HepG2 (cell line): ENCODE measurements at regions not wholly inside any gene's neighbourhood (a gene's known extent, or its start where the extent isn't known, plus 50 kb on each side); places are given as distances from the start of the nearest gene placed in this dataset.

ENCODE experiments used
- ATAC-seq: fragments of 200-7000 bp; cut with Tn5 transposase; 3 replicates; pipeline ENCODE4 v1.9.1; 2020; ENCODE audit warnings: mild to moderate bottlenecking, moderate library complexity
- BruUV-seq: library from RNA; stranded (reverse); fragments of 400-500 nt; replicated peaks from 2 replicates; lab custom pipeline; 2021; lab: Mats Ljungman, UMichigan
- CTCF ChIA-PET: fragments of 300-600 bp; formaldehyde crosslinking; extraction: SDS; loops from one replicate; lab custom pipeline; 2021; ENCODE audit warnings: low total read pairs, inconsistent platforms, low intra/inter-chr PET ratio; lab: Yijun Ruan, JAX
- POLR2A ChIA-PET: fragments of 350-600 bp; sonication (Branson Sonifier 250); formaldehyde crosslinking; loops from one replicate; lab custom pipeline; 2020; ENCODE audit warnings: antibody characterized with exemption, inconsistent platforms; lab: Yijun Ruan, JAX
- DNase-seq: peaks from one replicate; pipeline ENCODE4 v3.0.0-alpha.2; 2015; ENCODE audit warnings: low spot score
- FAIRE-seq: peaks from 3 replicates; lab custom pipeline; 2011; peaks lifted over from hg19 to GRCh38; lab: Jason Lieb, UNC
- H2AFZ ChIP-seq: one replicate; pipeline ENCODE4 v1.6.1; 2011; ENCODE audit warnings: low read length, inconsistent platforms
- H3K27ac ChIP-seq: fragments of 300-600 bp; 3 replicates; pipeline ENCODE4 v1.8.0; 2011; ENCODE audit warnings: mixed run types, mild to moderate bottlenecking, mixed read lengths, low read length, inconsistent platforms; ENCODE audit not compliant: insufficient read depth; ENCODE audit errors: extremely low read length
- H3K27me3 ChIP-seq, 2 experiments: fragments of 200-600 bp in 1 of 2; 2 replicates in 1 of 2; 3 replicates in 1 of 2; pipeline versions ENCODE4 v1.6.0 to v1.8.0; 2011; ENCODE audit warnings: low read length in 2 of 2, mild to moderate bottlenecking in 2 of 2, moderate library complexity in 2 of 2, inconsistent platforms in 1 of 2; ENCODE audit not compliant: insufficient read depth in 2 of 2, control insufficient read depth in 1 of 2
- H3K36me3 ChIP-seq, 2 experiments: fragments of 200-600 bp in 1 of 2; replicated peaks in 1 of 2; 2 replicates in 1 of 2; 3 replicates in 1 of 2; pipeline versions ENCODE4 v1.5.1 to v1.8.0; 2011; ENCODE audit warnings: low read length in 2 of 2, inconsistent platforms in 1 of 2; ENCODE audit not compliant: insufficient read depth in 2 of 2, control insufficient read depth in 1 of 2
- H3K4me1 ChIP-seq: 2 replicates; pipeline ENCODE4 v1.5.1; 2012; ENCODE audit warnings: low read length, inconsistent platforms; ENCODE audit not compliant: insufficient read depth
- H3K4me2 ChIP-seq: 2 replicates; pipeline ENCODE4 v1.6.0; 2011; ENCODE audit warnings: low read depth, low read length, inconsistent platforms
- H3K4me3 ChIP-seq, 3 experiments: fragments of 200-600 bp in 1 of 3; sonication (generic), shearing (Covaris generic) in 1 of 3; replicated peaks in 1 of 3; 2 replicates each; pipeline ENCODE4 v1.5.1; 2011 to 2016; ENCODE audit warnings: low read length in 3 of 3, inconsistent platforms in 2 of 3, low read depth in 2 of 3, mild to moderate bottlenecking in 2 of 3, control low read depth in 1 of 3, mixed read lengths in 1 of 3; ENCODE audit not compliant: insufficient read depth in 1 of 3
- H3K79me2 ChIP-seq: one replicate; pipeline ENCODE4 v1.6.1; 2011; ENCODE audit warnings: low read length, inconsistent platforms; ENCODE audit not compliant: insufficient read depth
- H3K9ac ChIP-seq: 2 replicates; pipeline ENCODE4 v1.6.0; 2011; ENCODE audit warnings: mild to moderate bottlenecking, low read depth, low read length, inconsistent platforms; ENCODE audit not compliant: insufficient read depth
- H3K9me3 ChIP-seq: 2 replicates; pipeline ENCODE4 v1.5.1; 2012; ENCODE audit warnings: mild to moderate bottlenecking, low read length
- H4K20me1 ChIP-seq: 2 replicates; pipeline ENCODE4 v1.6.0; 2011; ENCODE audit warnings: inconsistent platforms, mild to moderate bottlenecking, low read length, moderate library complexity; ENCODE audit not compliant: insufficient read depth
- ETV6 ChIP-seq: sonication (generic); formaldehyde crosslinking; conservative IDR thresholded peaks from 2 replicates; pipeline ENCODE4 v1.4.0; 2020; ENCODE audit warnings: missing genetic modification reagents
- GPBP1L1 ChIP-seq: sonication (generic); formaldehyde crosslinking; IDR thresholded peaks from 2 replicates; pipeline ENCODE4 v1.5.0; 2020; ENCODE audit warnings: mild to moderate bottlenecking, missing genetic modification reagents
- HNF1B ChIP-seq: sonication (generic); formaldehyde crosslinking; IDR thresholded peaks from 2 replicates; pipeline ENCODE4 v1.5.1; 2020; ENCODE audit warnings: mild to moderate bottlenecking, moderate library complexity, missing genetic modification reagents
- KDM4B ChIP-seq: sonication (generic); formaldehyde crosslinking; IDR thresholded peaks from 2 replicates; pipeline ENCODE4 v1.4.0; 2020; ENCODE audit warnings: missing genetic modification reagents
- MAFG ChIP-seq: sonication (generic); formaldehyde crosslinking; IDR thresholded peaks from 2 replicates; pipeline ENCODE4 v1.5.1; 2020; ENCODE audit warnings: mild to moderate bottlenecking, missing genetic modification reagents
- NFE2L1 ChIP-seq: sonication (generic); formaldehyde crosslinking; IDR thresholded peaks from 2 replicates; pipeline ENCODE4 v1.4.0; 2020; ENCODE audit warnings: missing genetic modification reagents, mild to moderate bottlenecking, borderline replicate concordance
- REL ChIP-seq: sonication (generic); formaldehyde crosslinking; conservative IDR thresholded peaks from 2 replicates; pipeline ENCODE4 v1.8.0; 2022; ENCODE audit warnings: mild to moderate bottlenecking, missing genetic modification reagents, moderate library complexity
- SALL2 ChIP-seq: sonication (generic); formaldehyde crosslinking; IDR thresholded peaks from 2 replicates; pipeline ENCODE4 v1.8.1; 2023; ENCODE audit warnings: mild to moderate bottlenecking, missing genetic modification reagents, inconsistent platforms
- SKI ChIP-seq: fragments of 450-650 bp; IDR thresholded peaks from one replicate; pipeline ENCODE4 v1.6.1; 2018; ENCODE audit warnings: mild to moderate bottlenecking; ENCODE audit not compliant: partially characterized antibody
- SNAI1 ChIP-seq: sonication (generic); formaldehyde crosslinking; IDR thresholded peaks from 2 replicates; pipeline ENCODE4 v1.5.0; 2020; ENCODE audit warnings: mild to moderate bottlenecking, missing genetic modification reagents, borderline replicate concordance
- ZFP82 ChIP-seq: sonication (generic); formaldehyde crosslinking; IDR thresholded peaks from 2 replicates; pipeline ENCODE4 v1.5.1; 2020; ENCODE audit warnings: mild to moderate bottlenecking, missing genetic modification reagents, borderline replicate concordance
- ZNF83 ChIP-seq: sonication (generic); formaldehyde crosslinking; IDR thresholded peaks from 2 replicates; pipeline ENCODE4 v1.4.0; 2020; ENCODE audit warnings: missing genetic modification reagents, mild to moderate bottlenecking, borderline replicate concordance
- WGBS: methylation state at CpG from one replicate; pipeline ENCODE4 v1.1.6; 2017; ENCODE audit warnings: low lambda C conversion rate; 5-methylcytosine and 5-hydroxymethylcytosine counted together
- in situ Hi-C: cut with HindIII; loops from 2 replicates; pipeline ENCODE4 v1.10.0; 2017; ENCODE audit warnings: low pct_unique_long_range_greater_than_20kb; ENCODE audit not compliant: extremely low pct_ligation_motif_present
- intact Hi-C: fragments of 100-400 bp; cut with micrococcal nuclease; formaldehyde crosslinking; loops from one replicate; pipeline ENCODE4 v1.10.0; 2022; ENCODE audit not compliant: unreplicated experiment

- TF ChIP-seq KDM4B: no peak
Observed at GRCh38 chr5:27313549-27313948, 275.2 kb upstream of the CDH9 start (continued).

- 18% methylated on average over 5 of the region's 5 CpGs for WGBS
- FAIRE-seq: no peak
- no peaks in the 10 kb centered on the region for H3K9me3 ChIP-seq
- no TSS peak for BruUV-seq
- no peaks in the 10 kb centered on the region for H4K20me1 ChIP-seq
- H3K36me3 ChIP-seq: no peaks in the 10 kb centered on the region
- H3K9ac ChIP-seq: no peak overlapping the region
- in situ Hi-C loops: no loop called here
- H3K27me3 ChIP-seq: no peaks in the 10 kb centered on the region
- CTCF ChIA-PET: no interaction called here
- no peak for ATAC-seq
- H3K79me2 ChIP-seq: no peaks in the 10 kb centered on the region
- no peak overlapping the region for H2AFZ ChIP-seq
- POLR2A ChIA-PET: no interaction called here
- no peak overlapping the region for H3K4me2 ChIP-seq
- H3K4me3 ChIP-seq: no peak overlapping the region
- no peak overlapping the region for H3K27ac ChIP-seq
- intact Hi-C loops: loop anchor here (1.0 kb wide), 1 partner anchor 23 kb away; no protein-coding TSS in a partner anchor
- no peaks in the 10 kb centered on the region for H3K4me1 ChIP-seq
- TF ChIP-seq REL (CRISPR knock-in tag) (no peak), ZNF83 (CRISPR knock-in tag) (no peak), HNF1B (CRISPR knock-in tag) (no peak), NFE2L1 (no peak), ZFP82 (CRISPR knock-in tag) (no peak), SKI (no peak), GPBP1L1 (CRISPR knock-in tag) (no peak), MAFG (CRISPR knock-in tag) (no peak), ETV6 (CRISPR knock-in tag) (no peak), SALL2 (CRISPR knock-in tag) (no peak), SNAI1 (CRISPR knock-in tag) (no peak)
- DNase-seq: no peak
Observed at GRCh38 chr5:27312291-27312893, 274.0 kb upstream of the CDH9 start.
